Stimulated activated CD4-positive, alpha-beta T cell treated with anti-CD3 and anti-CD28 coated beads, Interleukin-15, amount 100 ng/mL, for 24 hours (primary cell): ENCODE measurements at regions not wholly inside any gene's neighbourhood (a gene's known extent, or its start where the extent isn't known, plus 50 kb on each side); places are given as distances from the start of the nearest gene placed in this dataset.
A peak's percentile ranks its signal among the peaks of the same experiment; 100 is the strongest.

ENCODE experiments used
- DNase-seq: peaks from one replicate; pipeline ENCODE4 v3.0.0-alpha.2; 2020

GRCh38 chr4:149296503-149296902 lies 519.1 kb downstream of the IQCM start:
- no peak for DNase-seq

- no peak for DNase-seq
These were observed 519.6 kb downstream of the IQCM start for GRCh38 chr4:149296084-149296483.

GRCh38 chr4:149294601-149295000 lies 521.0 kb downstream of the IQCM start:
- DNase-seq, result no peak

GRCh38 chr4:149293046-149293649 lies 522.5 kb downstream of the IQCM start:
- DNase-seq, result no peak

GRCh38 chr4:149292425-149293007 lies 523.1 kb downstream of the IQCM start:
- no peak for DNase-seq

- no peak for DNase-seq
These were observed 524.2 kb downstream of the IQCM start for GRCh38 chr4:149291463-149291862.

- DNase-seq, result no peak
These were observed 534.8 kb downstream of the IQCM start for GRCh38 chr4:149280806-149281205.

GRCh38 chr4:149279776-149280175 lies 535.9 kb downstream of the IQCM start:
- DNase-seq, result no peak

- DNase-seq, result no peak
These were observed 536.3 kb downstream of the IQCM start for GRCh38 chr4:149279331-149279730.

- no peak for DNase-seq
These were observed 537.9 kb downstream of the IQCM start for GRCh38 chr4:149277705-149278104.

GRCh38 chr4:149269835-149270234 lies 545.8 kb downstream of the IQCM start:
- DNase-seq, result no peak

- no peak for DNase-seq
These were observed 549.3 kb downstream of the IQCM start for GRCh38 chr4:149266301-149266700.

GRCh38 chr4:149265645-149266044 lies 550.0 kb downstream of the IQCM start:
- no peak for DNase-seq

- DNase-seq, result peak; percentile 13
These were observed 551.4 kb downstream of the IQCM start for GRCh38 chr4:149264093-149264733.

- no peak for DNase-seq
These were observed 567.4 kb downstream of the IQCM start for GRCh38 chr4:149248191-149248764.

- DNase-seq, result no peak
These were observed 568.5 kb downstream of the IQCM start for GRCh38 chr4:149247164-149247563.

- no peak for DNase-seq
These were observed 570.3 kb downstream of the IQCM start for GRCh38 chr4:149245333-149245732.

- no peak for DNase-seq
These were observed 577.5 kb downstream of the IQCM start for GRCh38 chr4:149238097-149238496.

GRCh38 chr4:149234798-149235197 lies 580.8 kb downstream of the IQCM start:
- no peak for DNase-seq

- no peak for DNase-seq
These were observed 592.0 kb downstream of the IQCM start for GRCh38 chr4:149223659-149224058.

GRCh38 chr4:149218672-149219071 lies 597.0 kb downstream of the IQCM start:
- no peak for DNase-seq

GRCh38 chr4:149214301-149214700 lies 601.3 kb downstream of the IQCM start:
- no peak for DNase-seq

- no peak for DNase-seq
These were observed 603.8 kb downstream of the IQCM start for GRCh38 chr4:149211876-149212275.
